Right cardiac atrium (tissue), 5 donors: ENCODE measurements at regions not wholly inside any gene's neighbourhood (a gene's known extent, or its start where the extent isn't known, plus 50 kb on each side); places are given as distances from the start of the nearest gene placed in this dataset.

Experiments used
- ATAC-seq, 2 donors: fragments of 200-7000 bp; cut with Tn5 transposase; one replicate each; pipeline versions ENCODE4 v1.8.0 to v1.9.1; 2020; ENCODE audit warnings: moderate library complexity in 2 of 2, mild to moderate bottlenecking in 1 of 2
- DNase-seq, 3 donors: peaks; one replicate each; pipeline ENCODE4 v3.0.0-alpha.2; 2020
- H3K27ac ChIP-seq: one replicate; pipeline ENCODE4 v1.5.1; 2013; ENCODE audit warnings: mild to moderate bottlenecking, low read length, control low read depth, moderate library complexity
- H3K27me3 ChIP-seq: one replicate; pipeline ENCODE4 v1.6.1; 2013; ENCODE audit not compliant: control insufficient read depth, insufficient read depth
- H3K4me1 ChIP-seq: one replicate; pipeline ENCODE4 v1.6.1; 2013; ENCODE audit warnings: low read length; ENCODE audit not compliant: control insufficient read depth, insufficient read depth
- H3K4me3 ChIP-seq: one replicate; pipeline ENCODE4 v1.5.1; 2013; ENCODE audit warnings: low read length, control low read depth
- H3K9me3 ChIP-seq: one replicate; pipeline ENCODE4 v1.6.1; 2013; ENCODE audit warnings: low read length; ENCODE audit not compliant: control insufficient read depth
- WGBS: extraction: QIAGEN DNeasy Blood & Tissue Kit; methylation state at CpG from one replicate; pipeline ENCODE4 v1.1.7; 2013; 5-methylcytosine and 5-hydroxymethylcytosine counted together
- intact Hi-C, 4 donors: fragments of 100-400 bp; cut with DNase I; formaldehyde crosslinking; loops; one replicate each; pipeline versions ENCODE4 v1.11.0 to v1.14.0; 2022 to 2023
- donor health status: healthy with polysubstance abuse.
- donor health status: DM: no; HTN: yes; CAD: no.
- donor health status: DM: no; HTN: no; CAD: no.
- donor health status: DM: no; HTN: yes; CAD: no; lungs with severe emphysema.
- donor health status: DM: yes; HTN: yes; CAD: no.

DNA sequence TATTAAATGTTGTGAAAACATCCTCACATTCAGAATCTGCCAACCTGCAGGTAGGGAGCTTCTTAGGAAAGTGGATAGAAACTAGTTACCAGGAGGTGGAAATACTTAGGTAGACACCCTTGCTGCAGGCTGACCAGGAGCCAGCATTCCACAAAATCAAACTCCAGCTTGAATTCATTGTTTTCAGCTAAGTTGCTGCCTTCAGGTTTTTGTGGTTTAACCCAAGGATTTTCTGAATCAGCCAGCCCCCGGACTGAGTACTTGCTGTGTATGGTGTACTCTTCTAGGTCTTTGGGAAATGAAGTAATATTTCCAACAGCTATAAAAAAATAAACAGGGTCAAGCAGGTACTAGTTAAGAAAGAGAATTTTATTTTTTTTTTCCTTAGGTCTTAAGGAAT lies 192.1 kb upstream of the CHST9 start:
- intact Hi-C loops = no loop called here
- H3K9me3 ChIP-seq = no peaks in the 10 kb centered on the region
- H3K4me3 ChIP-seq = no peak overlapping the region
- H3K27me3 ChIP-seq = no peaks in the 10 kb centered on the region
- DNase-seq (no peak), ATAC-seq (no peak)
- no peaks in the 10 kb centered on the region for H3K4me1 ChIP-seq
- 77% methylated on average over 1 of the region's 1 CpG for WGBS
- no peak overlapping the region for H3K27ac ChIP-seq

DNA sequence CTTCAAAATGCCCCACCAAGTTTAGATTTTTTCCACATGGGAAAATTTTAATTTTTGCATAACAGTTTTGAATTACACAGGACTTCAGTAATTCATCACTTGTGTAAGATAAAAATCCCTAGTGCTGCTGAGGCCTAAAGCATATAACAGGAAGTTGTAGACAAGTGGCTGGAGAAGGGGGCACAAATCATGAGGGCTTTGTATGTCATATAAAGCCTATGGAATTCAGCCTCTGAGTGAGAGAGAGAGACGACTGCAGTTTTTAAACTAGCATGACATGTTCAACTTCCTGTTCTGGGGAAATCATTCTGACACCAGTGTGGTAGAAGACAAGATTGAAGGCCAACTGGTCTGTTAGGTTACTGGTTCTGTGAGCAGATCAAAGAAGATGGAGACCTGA lies 187.3 kb upstream of the CHST9 start:
- Histone ChIP-seq H3K4me1 (no peaks in the 10 kb centered on the region), H3K27me3 (no peaks in the 10 kb centered on the region)
- 38% methylated on average over 1 of the region's 1 CpG for WGBS

GRCh38 chr18:27366665-27367064 lies 181.6 kb upstream of the CHST9 start:
- DNase-seq = no peak
- H3K4me3 ChIP-seq = no peak overlapping the region
- no peaks in the 10 kb centered on the region for H3K4me1 ChIP-seq
- ATAC-seq = no peak
- intact Hi-C loops = no loop called here
- H3K27me3 ChIP-seq = no peaks in the 10 kb centered on the region
- 87% methylated on average over 5 of the region's 5 CpGs for WGBS
- no peaks in the 10 kb centered on the region for H3K9me3 ChIP-seq
- no peak overlapping the region for H3K27ac ChIP-seq

More for the DNA sequence above, 187.3 kb upstream of the CHST9 start:
- DNase-seq (no peak), ATAC-seq (no peak)
- H3K27ac ChIP-seq = no peak overlapping the region
- no peak overlapping the region for H3K4me3 ChIP-seq
- H3K9me3 ChIP-seq = no peaks in the 10 kb centered on the region
- intact Hi-C loops = no loop called here

DNA sequence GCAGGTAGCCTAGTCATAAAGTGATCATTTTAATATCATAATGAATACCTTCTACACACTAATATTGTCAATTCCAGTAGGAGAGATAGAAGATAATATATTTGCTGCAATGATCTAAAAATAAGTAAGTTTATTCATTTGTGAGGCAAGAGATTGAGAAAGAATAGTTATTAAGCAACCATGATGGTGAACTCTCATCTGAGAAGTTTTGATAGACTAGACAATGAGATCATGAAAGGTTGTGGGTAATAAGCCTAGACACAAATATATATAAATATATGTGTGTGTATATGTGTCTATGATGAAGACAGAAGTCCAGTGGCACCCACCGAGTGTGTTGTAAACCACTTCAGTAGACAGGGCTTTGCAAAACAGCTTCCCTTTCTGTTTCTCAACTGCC lies 181.0 kb upstream of the CHST9 start:
- no peaks in the 10 kb centered on the region for H3K4me1 ChIP-seq
- H3K27ac ChIP-seq = no peak overlapping the region
- WGBS = 90% methylated on average over 1 of the region's 1 CpG
- no peak for DNase-seq
- no peaks in the 10 kb centered on the region for H3K27me3 ChIP-seq
- no peaks in the 10 kb centered on the region for H3K9me3 ChIP-seq
- no peak for ATAC-seq
- intact Hi-C loops = no loop called here
- H3K4me3 ChIP-seq = no peak overlapping the region

GRCh38 chr18:27363872-27364271 lies 178.8 kb upstream of the CHST9 start:
- intact Hi-C loops = loop anchor here in 3 of 4 donors (2.0 to 5.0 kb wide), 2 partner anchors 233 to 235 kb away; no protein-coding TSS in a partner anchor
- Histone ChIP-seq H3K4me1 (no peaks in the 10 kb centered on the region), H3K4me3 (no peak overlapping the region), H3K9me3 (no peaks in the 10 kb centered on the region), H3K27ac (no peak overlapping the region), H3K27me3 (no peaks in the 10 kb centered on the region)
- DNase-seq (no peak), ATAC-seq (no peak)

DNA sequence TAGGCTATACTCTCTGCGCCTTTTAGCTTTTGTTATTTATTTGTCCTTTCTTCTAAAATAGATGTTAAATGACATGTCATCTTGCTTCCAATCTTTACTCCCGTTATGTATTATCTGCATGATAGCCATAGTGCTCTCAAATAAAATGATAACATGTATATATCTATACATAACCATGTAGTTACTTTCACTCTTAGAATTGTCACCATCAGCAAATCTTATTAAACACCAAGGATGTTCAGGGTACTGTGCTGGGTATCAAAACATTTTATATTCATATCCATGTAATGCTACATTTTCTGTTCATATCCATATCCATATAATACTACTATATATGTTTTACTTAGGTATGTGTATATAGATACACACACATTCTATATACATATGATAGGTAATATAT lies 176.4 kb upstream of the CHST9 start:
- Histone ChIP-seq H3K4me1 (no peaks in the 10 kb centered on the region), H3K9me3 (no peaks in the 10 kb centered on the region), H3K4me3 (no peak overlapping the region), H3K27me3 (no peaks in the 10 kb centered on the region), H3K27ac (no peak overlapping the region)
- no peak for ATAC-seq
- no peak for DNase-seq
- intact Hi-C loops = loop anchor here in 2 of 4 donors (5.0 kb wide), 1 partner anchor 236 kb away; no protein-coding TSS in a partner anchor
- 74% methylated on average over 2 of the region's 2 CpGs for WGBS

GRCh38 chr18:27355308-27355707 lies 170.2 kb upstream of the CHST9 start:
- DNase-seq = no peak
- no peak for ATAC-seq
- Histone ChIP-seq H3K4me3 (no peak overlapping the region), H3K27me3 (no peaks in the 10 kb centered on the region), H3K4me1 (no peaks in the 10 kb centered on the region), H3K27ac (no peak overlapping the region), H3K9me3 (no peaks in the 10 kb centered on the region)
- WGBS = 90% methylated on average over 5 of the region's 5 CpGs
- intact Hi-C loops = loop anchor here in 1 of 4 donors (10.0 kb wide), 1 partner anchor 239 kb away; no protein-coding TSS in a partner anchor

DNA sequence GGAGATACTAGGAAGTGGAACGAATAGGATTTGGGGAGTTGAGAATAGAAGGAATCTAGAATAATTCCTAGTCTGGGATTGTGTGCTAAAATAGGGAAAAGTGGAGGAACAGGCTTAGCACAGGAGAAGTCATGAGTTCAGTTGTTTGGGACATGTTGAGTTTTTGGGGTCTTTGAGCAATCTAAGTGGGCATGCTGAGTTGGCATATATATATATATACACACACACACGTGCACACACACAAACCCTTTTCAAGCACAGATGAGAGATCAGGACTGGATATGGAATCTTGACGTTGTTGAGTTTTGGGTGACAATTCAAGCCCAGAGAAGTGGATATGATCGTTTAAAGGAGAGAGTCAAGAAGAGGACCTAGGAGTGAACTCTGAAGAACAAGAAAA lies 168.2 kb upstream of the CHST9 start:
- H3K27me3 ChIP-seq = no peaks in the 10 kb centered on the region
- no peak overlapping the region for H3K27ac ChIP-seq
- intact Hi-C loops = loop anchor here in 1 of 4 donors (10.0 kb wide), 1 partner anchor 242 kb away; no protein-coding TSS in a partner anchor
- no peaks in the 10 kb centered on the region for H3K4me1 ChIP-seq
- H3K4me3 ChIP-seq = no peak overlapping the region
- no peaks in the 10 kb centered on the region for H3K9me3 ChIP-seq
- ATAC-seq (no peak), DNase-seq (no peak)
- WGBS = 81% methylated on average over 4 of the region's 4 CpGs

DNA sequence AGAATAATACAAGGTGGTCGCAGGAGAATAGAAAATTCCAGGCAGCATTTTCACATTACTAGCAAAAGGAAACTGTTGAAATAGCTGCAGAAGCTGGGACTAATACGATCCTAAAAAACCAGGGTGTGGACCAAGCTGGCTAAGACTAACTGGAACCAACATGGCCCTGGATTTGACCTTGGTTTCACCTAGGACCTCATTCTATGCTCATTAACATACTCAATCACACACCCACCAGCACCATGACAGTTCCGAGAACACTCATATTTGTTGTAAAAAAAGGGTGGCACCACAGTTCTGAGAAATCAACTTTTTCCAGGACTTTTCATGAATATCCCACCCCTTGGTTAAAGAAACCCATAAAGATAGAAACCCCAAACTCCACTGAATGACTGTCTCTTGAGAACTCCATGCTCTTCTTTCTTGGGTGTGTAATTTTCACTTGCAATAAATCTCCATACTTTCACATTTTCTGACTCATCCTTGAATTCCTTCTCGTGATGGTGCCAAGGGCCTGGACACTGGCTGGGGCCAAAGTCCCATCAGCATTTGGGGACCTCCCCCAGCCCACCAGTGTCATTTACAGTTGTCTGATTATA lies 164.3 kb upstream of the CHST9 start:
- no peaks in the 10 kb centered on the region for H3K27me3 ChIP-seq
- ATAC-seq (no peak), DNase-seq (no peak)
- no peak overlapping the region for H3K27ac ChIP-seq
- 83% methylated on average over 4 of the region's 4 CpGs for WGBS
- H3K9me3 ChIP-seq = no peaks in the 10 kb centered on the region
- no peaks in the 10 kb centered on the region for H3K4me1 ChIP-seq
- intact Hi-C loops = no loop called here
- H3K4me3 ChIP-seq = no peak overlapping the region

DNA sequence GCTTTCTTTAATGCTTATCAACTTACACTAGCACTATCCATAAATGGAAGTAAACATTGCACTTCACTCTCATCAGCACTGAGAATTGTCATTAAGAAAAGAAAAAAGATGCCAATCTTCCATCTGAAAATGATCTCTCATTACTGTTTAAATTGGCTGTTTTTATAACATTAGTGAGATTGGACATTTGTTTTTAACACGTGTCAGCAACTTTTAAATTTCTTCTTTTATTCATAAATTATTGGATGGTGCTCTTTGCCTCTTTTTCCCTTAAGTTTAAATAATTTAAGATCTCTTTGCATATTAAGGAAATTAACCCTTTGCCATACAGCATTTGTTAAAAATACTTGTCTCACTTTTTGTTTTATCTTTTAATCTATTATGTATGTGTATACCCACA lies 146.5 kb upstream of the CHST9 start:
- WGBS = 78% methylated on average over 1 of the region's 1 CpG
- Histone ChIP-seq H3K27ac (no peak overlapping the region), H3K4me3 (no peak overlapping the region), H3K9me3 (no peaks in the 10 kb centered on the region), H3K27me3 (no peaks in the 10 kb centered on the region), H3K4me1 (no peaks in the 10 kb centered on the region)
- no peak for DNase-seq
- ATAC-seq = no peak
- intact Hi-C loops = no loop called here

GRCh38 chr18:27314996-27315395 lies 129.9 kb upstream of the CHST9 start:
- DNase-seq = no peak
- Histone ChIP-seq H3K27me3 (no peaks in the 10 kb centered on the region), H3K9me3 (no peaks in the 10 kb centered on the region), H3K4me3 (no peak overlapping the region), H3K4me1 (no peaks in the 10 kb centered on the region), H3K27ac (no peak overlapping the region)
- intact Hi-C loops = loop anchor here in 1 of 4 donors (10.0 kb wide), 1 partner anchor 80 kb away; no protein-coding TSS in a partner anchor
- peak in 1 of 2 donors; percentile 56 for ATAC-seq
- 44% methylated on average over 1 of the region's 1 CpG for WGBS

- H3K4me3 ChIP-seq = no peak overlapping the region
- H3K27ac ChIP-seq = no peak overlapping the region
- ATAC-seq (no peak), DNase-seq (no peak)
- 9% methylated on average over 1 of the region's 1 CpG for WGBS
- H3K4me1 ChIP-seq = no peaks in the 10 kb centered on the region
- intact Hi-C loops = loop anchor here in 1 of 4 donors (10.0 kb wide), 1 partner anchor 79 kb away; no protein-coding TSS in a partner anchor
- H3K27me3 ChIP-seq = no peaks in the 10 kb centered on the region
- no peaks in the 10 kb centered on the region for H3K9me3 ChIP-seq
These were observed 128.6 kb upstream of the CHST9 start for GRCh38 chr18:27313678-27314077.
